Endodermal cell (in vitro differentiated cells): ENCODE measurements at regions not wholly inside any gene's neighbourhood (a gene's known extent, or its start where the extent isn't known, plus 50 kb on each side); places are given as distances from the start of the nearest gene placed in this dataset.

Experiments
- DNase-seq: peaks from one replicate; pipeline ENCODE4 v3.0.0-alpha.2; 2017
- H3K27ac ChIP-seq: 2 replicates; pipeline ENCODE4 v1.5.1; 2013; ENCODE audit warnings: mild to moderate bottlenecking, low read depth, low read length, moderate library complexity
- H3K27me3 ChIP-seq: 2 replicates; pipeline ENCODE4 v1.6.1; 2013; ENCODE audit warnings: mild to moderate bottlenecking, low read length, moderate library complexity; ENCODE audit not compliant: insufficient read depth, control insufficient read depth, poor library complexity, severe bottlenecking
- H3K36me3 ChIP-seq: 2 replicates; pipeline ENCODE4 v1.7.0; 2013; ENCODE audit warnings: mild to moderate bottlenecking, low read length, moderate library complexity; ENCODE audit not compliant: control insufficient read depth, insufficient read depth
- H3K4me1 ChIP-seq: one replicate; pipeline ENCODE4 v1.7.0; 2013; ENCODE audit warnings: low read length; ENCODE audit not compliant: control insufficient read depth, insufficient read depth
- H3K4me3 ChIP-seq: 2 replicates; pipeline ENCODE4 v1.5.1; 2013; ENCODE audit warnings: mild to moderate bottlenecking, low read length, moderate library complexity
- H3K9ac ChIP-seq: 2 replicates; pipeline ENCODE4 v1.6.1; 2013; ENCODE audit warnings: mild to moderate bottlenecking, low read length, moderate library complexity; ENCODE audit not compliant: poor library complexity, severe bottlenecking; ENCODE audit errors: extremely low read depth
- H3K9me3 ChIP-seq: 2 replicates; pipeline ENCODE4 v1.6.1; 2013; ENCODE audit warnings: mild to moderate bottlenecking, low read length, moderate library complexity; ENCODE audit not compliant: control insufficient read depth
- H3K27ac Mint-ChIP-seq: 2 replicates; pipeline ENCODE4 v1.8.0; 2020; ENCODE audit warnings: mixed read lengths
- H3K27me3 Mint-ChIP-seq: 2 replicates; pipeline ENCODE4 v1.8.0; 2021; ENCODE audit warnings: mild to moderate bottlenecking, mixed read lengths; ENCODE audit not compliant: insufficient read depth
- H3K36me3 Mint-ChIP-seq: 2 replicates; pipeline ENCODE4 v1.8.0; 2020; ENCODE audit warnings: low read depth, mixed read lengths
- H3K4me1 Mint-ChIP-seq: 2 replicates; pipeline ENCODE4 v1.8.0; 2020; ENCODE audit warnings: mixed read lengths
- H3K4me3 Mint-ChIP-seq: 2 replicates; pipeline ENCODE4 v1.8.0; 2020; ENCODE audit warnings: mild to moderate bottlenecking, moderate library complexity, mixed read lengths
- H3K9me3 Mint-ChIP-seq: 2 replicates; pipeline ENCODE4 v1.8.0; 2020; ENCODE audit warnings: mild to moderate bottlenecking, mixed read lengths
- whole genome bisulfite sequencing, 2 experiments: methylation state at CpG; one replicate each; pipeline versions ENCODE4 v1.1.5 to v1.1.7; 2013; ENCODE audit warnings: missing lambda C conversion rate in 2 of 2, mixed read lengths in 1 of 2; ENCODE audit not compliant: insufficient coverage in 1 of 2, insufficient read length in 1 of 2; 5-methylcytosine and 5-hydroxymethylcytosine counted together
- TF ChIP-seq, protein P1 (sequence below): fragments of 200-600 bp; sonication (generic); conservative IDR thresholded peaks from 2 replicates; pipeline ENCODE4 v1.5.0; 2021; ENCODE audit warnings: antibody characterized with exemption, mild to moderate bottlenecking

GRCh38 chr11:134678744-134679143, 266.7 kb upstream of the B3GAT1 start:
- Mint-ChIP-seq H3K9me3 (no peaks in the 10 kb centered on the region), H3K27ac (no peak overlapping the region), H3K27me3 (peaks cover under 1% of the 10 kb centered on the region), H3K4me3 (no peak overlapping the region), H3K4me1 (no peaks in the 10 kb centered on the region), H3K36me3 (no peaks in the 10 kb centered on the region)
- TF ChIP-seq, protein P1, sequence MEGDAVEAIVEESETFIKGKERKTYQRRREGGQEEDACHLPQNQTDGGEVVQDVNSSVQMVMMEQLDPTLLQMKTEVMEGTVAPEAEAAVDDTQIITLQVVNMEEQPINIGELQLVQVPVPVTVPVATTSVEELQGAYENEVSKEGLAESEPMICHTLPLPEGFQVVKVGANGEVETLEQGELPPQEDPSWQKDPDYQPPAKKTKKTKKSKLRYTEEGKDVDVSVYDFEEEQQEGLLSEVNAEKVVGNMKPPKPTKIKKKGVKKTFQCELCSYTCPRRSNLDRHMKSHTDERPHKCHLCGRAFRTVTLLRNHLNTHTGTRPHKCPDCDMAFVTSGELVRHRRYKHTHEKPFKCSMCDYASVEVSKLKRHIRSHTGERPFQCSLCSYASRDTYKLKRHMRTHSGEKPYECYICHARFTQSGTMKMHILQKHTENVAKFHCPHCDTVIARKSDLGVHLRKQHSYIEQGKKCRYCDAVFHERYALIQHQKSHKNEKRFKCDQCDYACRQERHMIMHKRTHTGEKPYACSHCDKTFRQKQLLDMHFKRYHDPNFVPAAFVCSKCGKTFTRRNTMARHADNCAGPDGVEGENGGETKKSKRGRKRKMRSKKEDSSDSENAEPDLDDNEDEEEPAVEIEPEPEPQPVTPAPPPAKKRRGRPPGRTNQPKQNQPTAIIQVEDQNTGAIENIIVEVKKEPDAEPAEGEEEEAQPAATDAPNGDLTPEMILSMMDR: peak; percentile 34
- H3K27me3 ChIP-seq: no peaks in the 10 kb centered on the region
- H3K9ac ChIP-seq: no peak overlapping the region
- H3K9me3 ChIP-seq: no peaks in the 10 kb centered on the region
- no peaks in the 10 kb centered on the region for H3K4me1 ChIP-seq
- H3K4me3 ChIP-seq: no peak overlapping the region
- no peak overlapping the region for H3K27ac ChIP-seq
- H3K36me3 ChIP-seq: no peaks in the 10 kb centered on the region
- WGBS, 2 experiments: 57 to 60% methylated on average over 3 of the region's 3 CpGs
- no peak for DNase-seq

GRCh38 chr11:134677891-134678551, 266.0 kb upstream of the B3GAT1 start:
- H3K9ac ChIP-seq: no peak overlapping the region
- no peaks in the 10 kb centered on the region for H3K9me3 Mint-ChIP-seq
- H3K27me3 Mint-ChIP-seq: peaks cover 1% of the 10 kb centered on the region
- H3K4me1 Mint-ChIP-seq: no peaks in the 10 kb centered on the region
- TF ChIP-seq, protein P1: no peak
- H3K27me3 ChIP-seq: no peaks in the 10 kb centered on the region
- H3K4me3 Mint-ChIP-seq: no peak overlapping the region
- no peak overlapping the region for H3K27ac Mint-ChIP-seq
- H3K4me3 ChIP-seq: no peak overlapping the region
- no peaks in the 10 kb centered on the region for H3K36me3 ChIP-seq
- DNase-seq: no peak
- no peaks in the 10 kb centered on the region for H3K4me1 ChIP-seq
- WGBS, 2 experiments: 86 to 88% methylated on average over 7 of the region's 7 CpGs
- H3K9me3 ChIP-seq: no peaks in the 10 kb centered on the region
- no peaks in the 10 kb centered on the region for H3K36me3 Mint-ChIP-seq
- no peak overlapping the region for H3K27ac ChIP-seq

- no peaks in the 10 kb centered on the region for H3K36me3 ChIP-seq
- WGBS, 2 experiments: 89 to 90% methylated on average over 4 to 9 of the region's 9 CpGs
- H3K27ac ChIP-seq: peak overlapping the region; percentile 50
- Mint-ChIP-seq H3K9me3 (no peaks in the 10 kb centered on the region), H3K27ac (no peak overlapping the region), H3K27me3 (peaks cover 1% of the 10 kb centered on the region), H3K4me1 (no peaks in the 10 kb centered on the region), H3K4me3 (no peak overlapping the region), H3K36me3 (no peaks in the 10 kb centered on the region)
- H3K9ac ChIP-seq: no peak overlapping the region
- no peak for DNase-seq
- H3K4me1 ChIP-seq: no peaks in the 10 kb centered on the region
- TF ChIP-seq, protein P1: no peak
- H3K4me3 ChIP-seq: no peak overlapping the region
- no peaks in the 10 kb centered on the region for H3K27me3 ChIP-seq
- H3K9me3 ChIP-seq: no peaks in the 10 kb centered on the region
Observed at GRCh38 chr11:134677397-134677822, 265.4 kb upstream of the B3GAT1 start.
